Epithelial cell of proximal tubule (primary cell): ENCODE measurements at regions not wholly inside any gene's neighbourhood (a gene's known extent, or its start where the extent isn't known, plus 50 kb on each side); places are given as distances from the start of the nearest gene placed in this dataset.
"Not testable (repeated sequence)": the region's sequence is repeated elsewhere in the genome, so short reads cannot be mapped to it uniquely, and the experiment has no call there.

Source experiments
- DNase-seq: peaks from one replicate; pipeline ENCODE4 v3.0.0-alpha.2; 2011; ENCODE audit warnings: low read depth
- H3K4me3 ChIP-seq: 2 replicates; pipeline ENCODE4 v1.5.1; 2011; ENCODE audit warnings: low read depth, mild to moderate bottlenecking, low read length
- TF ChIP-seq, protein P1 (sequence below): conservative IDR thresholded peaks from 2 replicates; pipeline ENCODE4 v1.5.1; 2012; ENCODE audit warnings: low read depth, mild to moderate bottlenecking, low read length

DNA sequence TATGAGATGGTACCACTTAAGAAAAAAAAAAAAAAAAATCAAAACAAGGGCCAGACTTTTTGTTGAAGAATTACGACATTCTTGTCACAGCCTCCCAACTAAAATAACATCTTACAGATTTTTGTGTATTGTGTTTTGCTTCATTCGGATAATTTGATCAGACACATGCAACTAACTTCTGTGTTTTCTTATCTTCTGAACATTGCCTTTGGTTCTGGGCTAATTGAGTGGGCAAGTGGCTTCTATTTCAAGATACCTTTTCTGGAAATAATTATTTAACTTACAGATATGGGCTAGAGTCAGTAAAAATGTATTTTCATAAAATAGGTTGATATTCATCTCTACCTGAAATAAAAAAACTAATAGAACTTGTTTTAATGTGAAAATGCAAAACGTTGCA lies 165.1 kb downstream of the ANKRD7 start:
- TF ChIP-seq, protein P1, sequence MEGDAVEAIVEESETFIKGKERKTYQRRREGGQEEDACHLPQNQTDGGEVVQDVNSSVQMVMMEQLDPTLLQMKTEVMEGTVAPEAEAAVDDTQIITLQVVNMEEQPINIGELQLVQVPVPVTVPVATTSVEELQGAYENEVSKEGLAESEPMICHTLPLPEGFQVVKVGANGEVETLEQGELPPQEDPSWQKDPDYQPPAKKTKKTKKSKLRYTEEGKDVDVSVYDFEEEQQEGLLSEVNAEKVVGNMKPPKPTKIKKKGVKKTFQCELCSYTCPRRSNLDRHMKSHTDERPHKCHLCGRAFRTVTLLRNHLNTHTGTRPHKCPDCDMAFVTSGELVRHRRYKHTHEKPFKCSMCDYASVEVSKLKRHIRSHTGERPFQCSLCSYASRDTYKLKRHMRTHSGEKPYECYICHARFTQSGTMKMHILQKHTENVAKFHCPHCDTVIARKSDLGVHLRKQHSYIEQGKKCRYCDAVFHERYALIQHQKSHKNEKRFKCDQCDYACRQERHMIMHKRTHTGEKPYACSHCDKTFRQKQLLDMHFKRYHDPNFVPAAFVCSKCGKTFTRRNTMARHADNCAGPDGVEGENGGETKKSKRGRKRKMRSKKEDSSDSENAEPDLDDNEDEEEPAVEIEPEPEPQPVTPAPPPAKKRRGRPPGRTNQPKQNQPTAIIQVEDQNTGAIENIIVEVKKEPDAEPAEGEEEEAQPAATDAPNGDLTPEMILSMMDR = no peak
- no peak for DNase-seq

DNA sequence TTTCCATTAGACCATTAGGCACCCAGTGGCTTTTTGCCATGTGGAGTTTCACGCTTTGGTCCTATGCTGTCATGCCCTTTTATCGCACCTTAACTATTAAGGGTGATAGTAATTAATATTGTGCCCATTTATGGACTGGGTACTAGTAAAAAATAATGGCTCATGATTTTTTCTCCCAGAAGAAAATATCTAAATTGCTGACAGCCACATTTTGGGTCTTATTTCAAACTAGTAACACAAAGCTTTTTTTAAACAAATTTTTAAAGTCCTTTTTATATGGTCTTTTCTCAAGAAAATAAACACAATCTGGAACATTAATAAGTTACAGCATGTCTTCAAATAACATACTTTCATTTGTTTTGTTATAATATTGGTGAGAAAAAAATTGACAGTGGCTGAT lies 179.7 kb downstream of the ANKRD7 start:
- DNase-seq = no peak
- TF ChIP-seq, protein P1 = no peak
- no peak overlapping the region for H3K4me3 ChIP-seq

More for the DNA sequence above, 165.1 kb downstream of the ANKRD7 start:
- H3K4me3 ChIP-seq = no peak overlapping the region

DNA sequence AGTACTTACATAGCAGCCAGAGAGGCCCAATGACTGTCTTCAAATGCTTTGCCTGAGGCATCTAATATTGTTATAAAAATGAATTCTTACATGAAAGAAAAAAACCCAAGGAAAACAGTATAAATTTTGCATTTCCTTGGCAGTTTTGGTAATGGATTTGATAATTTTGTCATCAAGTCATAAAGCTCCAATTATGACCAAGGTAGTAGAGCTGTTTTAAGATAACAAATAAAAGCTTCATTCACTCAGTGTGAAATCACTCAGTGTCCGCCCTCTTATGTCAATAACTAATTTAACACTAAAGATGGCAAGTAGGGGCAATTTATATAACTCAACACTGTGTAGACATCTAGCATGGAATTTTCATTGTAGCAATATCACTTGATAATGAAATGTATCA lies 193.9 kb downstream of the ANKRD7 start:
- no peak overlapping the region for H3K4me3 ChIP-seq
- TF ChIP-seq, protein P1 = no peak
- DNase-seq = no peak

DNA sequence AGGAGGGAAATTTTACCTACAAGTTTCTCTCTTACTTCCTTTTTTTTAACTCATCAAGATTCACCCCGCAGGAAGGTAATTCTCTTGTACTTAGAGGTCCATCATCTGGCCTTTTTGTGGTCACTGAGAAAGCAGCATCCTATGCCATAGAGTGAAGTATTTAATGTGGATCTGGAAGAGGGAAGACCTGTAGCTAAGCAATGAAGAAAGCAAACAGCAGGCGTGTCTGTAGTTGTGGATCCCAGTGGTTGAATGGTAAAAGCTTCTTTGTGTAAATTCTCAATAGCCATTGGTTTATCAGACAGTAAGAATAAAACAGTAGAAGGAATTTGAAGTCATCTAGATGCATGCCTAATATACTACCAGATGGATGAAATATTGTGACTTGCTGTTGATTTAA lies 196.4 kb downstream of the ANKRD7 start:
- H3K4me3 ChIP-seq = no peak overlapping the region
- TF ChIP-seq, protein P1 = no peak
- no peak for DNase-seq

DNA sequence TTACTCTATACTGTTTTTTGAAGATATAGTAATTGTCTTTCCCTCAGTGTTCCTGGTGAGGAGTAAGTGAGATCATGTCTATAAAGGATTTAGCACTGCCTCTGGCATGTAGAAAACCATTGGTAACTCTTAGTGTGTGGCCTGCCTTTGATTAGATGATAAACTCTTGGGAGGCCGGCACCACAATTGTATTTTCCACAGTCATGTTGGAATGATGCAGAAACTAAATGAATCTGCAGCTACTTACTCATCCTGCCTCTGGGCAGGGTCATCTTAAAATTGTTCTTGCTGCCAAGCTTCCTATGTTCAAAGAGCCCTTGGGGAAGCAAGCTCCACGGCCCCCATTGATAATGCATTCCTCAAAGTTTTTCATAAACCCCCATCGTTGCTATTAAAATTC lies 204.6 kb downstream of the ANKRD7 start:
- H3K4me3 ChIP-seq = no peak overlapping the region
- TF ChIP-seq, protein P1 = no peak
- no peak for DNase-seq

DNA sequence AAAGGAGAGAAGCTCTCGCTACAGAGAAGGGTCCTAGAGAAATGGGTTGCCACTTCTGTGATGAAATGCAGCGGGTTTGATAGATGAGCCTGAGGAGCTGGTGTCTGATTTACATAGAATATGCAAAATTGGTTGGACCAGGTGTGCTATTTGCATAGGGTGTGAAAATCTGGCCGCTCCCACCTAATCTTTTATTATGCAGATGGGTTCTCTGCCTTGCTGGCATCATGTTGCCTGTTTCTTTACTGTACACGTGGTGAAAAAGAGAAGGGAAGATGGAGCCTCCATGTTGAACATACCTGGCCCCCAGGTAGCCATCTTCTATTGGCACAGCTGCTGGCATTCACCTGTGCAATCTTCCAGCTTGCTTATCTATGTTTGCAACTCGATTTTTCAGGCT lies 212.2 kb downstream of the ANKRD7 start:
- H3K4me3 ChIP-seq = no peak overlapping the region
- no peak for DNase-seq
- TF ChIP-seq, protein P1 = no peak

DNA sequence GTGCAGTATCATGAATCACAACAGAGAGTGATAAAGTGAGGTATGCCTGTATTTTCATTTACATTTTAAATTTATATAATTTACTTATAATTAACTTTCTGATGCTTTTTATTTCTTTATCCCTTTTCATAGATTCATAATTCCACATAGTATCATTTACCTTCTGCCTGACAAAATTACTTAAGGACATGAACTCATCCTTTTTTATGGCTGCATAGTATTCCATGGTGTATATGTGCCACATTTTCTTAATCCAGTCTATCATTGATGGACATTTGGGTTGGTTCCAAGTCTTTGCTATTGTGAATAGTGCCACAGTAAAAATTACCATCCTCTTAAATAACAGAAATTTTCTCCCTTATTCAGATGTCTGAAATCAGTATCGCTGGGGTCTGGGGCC lies 224.5 kb downstream of the ANKRD7 start:
- H3K4me3 ChIP-seq, DNase-seq: not testable (repeated sequence)
